GM12864 (cell line): ENCODE measurements at regions not wholly inside any gene's neighbourhood (a gene's known extent, or its start where the extent isn't known, plus 50 kb on each side); places are given as distances from the start of the nearest gene placed in this dataset.

Source experiments
- DNase-seq: peaks from one replicate; pipeline ENCODE4 v3.0.0-alpha.2; 2011; ENCODE audit warnings: low read depth
- H3K4me3 ChIP-seq: 2 replicates; pipeline ENCODE4 v1.5.1; 2011; ENCODE audit warnings: mild to moderate bottlenecking, low read depth, low read length, control low read depth
- CTCF ChIP-seq: IDR thresholded peaks from 2 replicates; pipeline ENCODE4 v1.5.1; 2011; ENCODE audit warnings: low read depth, mild to moderate bottlenecking, moderate library complexity, low read length, control low read depth, inconsistent platforms; ENCODE audit errors: missing control alignments

- no peak overlapping the region for H3K4me3 ChIP-seq
- DNase-seq, result no peak
- no peak for TF ChIP-seq CTCF
Observed at GRCh38 chr11:70531281-70532065, 133.1 kb downstream of the CTTN start.

GRCh38 chr11:70532066-70532440, 133.7 kb downstream of the CTTN start:
- H3K4me3 ChIP-seq, result no peak overlapping the region
- TF ChIP-seq CTCF, result no peak
- DNase-seq, result no peak

GRCh38 chr11:70532731-70533130, 134.4 kb downstream of the CTTN start:
- DNase-seq, result no peak
- no peak for TF ChIP-seq CTCF
- no peak overlapping the region for H3K4me3 ChIP-seq

GRCh38 chr11:70535191-70535971, 137.1 kb downstream of the CTTN start:
- TF ChIP-seq CTCF, result no peak
- no peak for DNase-seq
- H3K4me3 ChIP-seq, result no peak overlapping the region

- TF ChIP-seq CTCF, result no peak
- no peak for DNase-seq
- H3K4me3 ChIP-seq, result no peak overlapping the region
Observed at GRCh38 chr11:70536051-70536877, 137.9 kb downstream of the CTTN start.

- TF ChIP-seq CTCF, result no peak
- no peak overlapping the region for H3K4me3 ChIP-seq
- no peak for DNase-seq
Observed at GRCh38 chr11:70537576-70538571, 139.5 kb downstream of the CTTN start.
